Activated CD4-positive, alpha-beta memory T cell treated with anti-CD3 and anti-CD28 coated beads for 36 hours (primary cell): ENCODE measurements at regions not wholly inside any gene's neighbourhood (a gene's known extent, or its start where the extent isn't known, plus 50 kb on each side); places are given as distances from the start of the nearest gene placed in this dataset.
"Not testable (repeated sequence)": the region's sequence is repeated elsewhere in the genome, so short reads cannot be mapped to it uniquely, and the experiment has no call there.

Experiments
- CTCF ChIA-PET: fragments of 350-600 bp; sonication (Branson Sonifier 250); formaldehyde crosslinking; loops from one replicate; lab custom pipeline; 2021; ENCODE audit warnings: antibody characterized with exemption, inconsistent platforms; lab: Charles Lee
- POLR2A ChIA-PET: fragments of 350-600 bp; sonication (Branson Sonifier 250); formaldehyde crosslinking; loops from one replicate; lab custom pipeline; 2021; ENCODE audit warnings: antibody characterized with exemption; lab: Charles Lee
- DNase-seq: peaks from one replicate; pipeline ENCODE4 v3.0.0-alpha.2; 2020
- H3K27ac Mint-ChIP-seq: one replicate; pipeline ENCODE4 v1.8.0; 2021; ENCODE audit warnings: mixed read lengths
- H3K27me3 Mint-ChIP-seq: one replicate; pipeline ENCODE4 v1.8.0; 2021; ENCODE audit warnings: mixed read lengths
- H3K36me3 Mint-ChIP-seq: one replicate; pipeline ENCODE4 v1.8.0; 2021; ENCODE audit warnings: mixed read lengths
- H3K4me1 Mint-ChIP-seq: one replicate; pipeline ENCODE4 v1.8.0; 2021; ENCODE audit warnings: low read depth, mixed read lengths
- H3K4me3 Mint-ChIP-seq: one replicate; pipeline ENCODE4 v1.8.0; 2021; ENCODE audit warnings: mild to moderate bottlenecking, mixed read lengths
- H3K9me3 Mint-ChIP-seq: one replicate; pipeline ENCODE4 v1.8.0; 2021; ENCODE audit warnings: mixed read lengths
- intact Hi-C: fragments of 100-400 bp; cut with micrococcal nuclease; formaldehyde crosslinking; loops from one replicate; pipeline ENCODE4 v1.15.1; 2023

DNA sequence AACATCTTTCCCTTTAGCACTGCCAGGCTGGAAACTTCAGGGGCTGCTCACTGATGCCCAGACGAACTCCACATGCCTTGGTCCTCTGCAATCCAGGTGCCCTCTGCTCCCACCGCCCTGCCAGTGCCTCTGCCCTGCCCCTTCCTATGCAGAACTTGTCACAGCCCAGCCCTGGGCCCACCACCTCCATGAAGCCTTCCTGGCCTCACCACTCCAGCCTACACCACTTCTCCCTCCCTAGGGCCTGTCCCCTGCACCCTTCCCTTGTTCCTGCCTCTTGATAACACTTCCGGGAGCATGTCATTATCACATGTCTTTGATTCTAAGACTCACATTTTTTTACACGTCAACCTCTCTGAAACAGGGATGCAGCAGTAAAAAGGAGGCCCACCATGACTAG is 627.2 kb downstream of the UQCRFS1 start:
- Mint-ChIP-seq H3K36me3 (no peaks in the 10 kb centered on the region), H3K27me3 (no peaks in the 10 kb centered on the region), H3K27ac (no peak overlapping the region), H3K4me1 (no peaks in the 10 kb centered on the region), H3K9me3 (no peaks in the 10 kb centered on the region), H3K4me3 (no peak overlapping the region)
- POLR2A ChIA-PET: no interaction called here
- CTCF ChIA-PET: no interaction called here
- no peak for DNase-seq
- intact Hi-C loops: no loop called here

DNA sequence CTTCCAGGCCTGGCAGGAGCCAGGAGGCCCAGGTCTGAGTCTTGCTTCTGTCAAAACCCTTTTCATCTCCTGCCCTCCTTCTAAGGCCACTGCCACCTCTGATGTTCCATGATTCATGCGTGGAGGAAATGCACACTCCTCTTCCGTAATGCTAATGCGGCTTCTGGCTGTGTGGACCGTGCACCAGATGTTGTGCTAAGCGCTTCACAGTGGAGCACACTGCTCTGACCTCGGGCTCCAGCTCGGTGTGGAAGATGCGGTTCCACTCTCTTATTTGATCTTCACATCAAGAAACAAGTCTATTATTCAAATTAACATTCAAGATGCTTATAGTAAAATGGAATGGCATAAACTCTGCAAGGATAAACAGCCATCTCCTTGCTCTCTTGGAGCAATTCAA is 629.2 kb downstream of the UQCRFS1 start:
- ChIA-PET POLR2A (no interaction called here), CTCF (no interaction called here)
- H3K4me1 Mint-ChIP-seq: no peaks in the 10 kb centered on the region
- no peak overlapping the region for H3K4me3 Mint-ChIP-seq
- H3K9me3 Mint-ChIP-seq: no peaks in the 10 kb centered on the region
- H3K36me3 Mint-ChIP-seq: no peaks in the 10 kb centered on the region
- no peak for DNase-seq
- intact Hi-C loops: no loop called here
- no peak overlapping the region for H3K27ac Mint-ChIP-seq
- no peaks in the 10 kb centered on the region for H3K27me3 Mint-ChIP-seq

DNA sequence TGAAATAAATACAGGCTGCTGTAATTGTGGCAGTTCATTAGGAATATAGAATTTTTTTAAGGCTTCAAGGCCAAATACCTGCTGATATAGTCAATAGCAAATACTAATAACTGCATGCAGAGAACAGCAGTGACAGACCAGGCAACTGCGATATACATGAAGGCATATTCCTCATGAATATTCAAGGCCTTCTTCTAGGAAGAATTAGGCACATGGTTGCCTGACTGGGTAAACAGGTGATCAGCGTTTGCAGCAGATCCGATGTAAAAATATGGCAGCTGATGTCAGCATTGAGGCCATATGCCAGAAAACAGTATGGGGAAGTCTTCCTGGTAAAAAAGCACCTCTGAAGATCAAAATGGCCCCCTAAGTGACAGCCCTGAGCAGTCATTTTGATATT is 629.7 kb downstream of the UQCRFS1 start:
- H3K4me1 Mint-ChIP-seq: no peaks in the 10 kb centered on the region
- ChIA-PET POLR2A (no interaction called here), CTCF (no interaction called here)
- DNase-seq: no peak
- H3K27ac Mint-ChIP-seq: no peak overlapping the region
- H3K36me3 Mint-ChIP-seq: no peaks in the 10 kb centered on the region
- no peak overlapping the region for H3K4me3 Mint-ChIP-seq
- H3K9me3 Mint-ChIP-seq: no peaks in the 10 kb centered on the region
- intact Hi-C loops: no loop called here
- H3K27me3 Mint-ChIP-seq: no peaks in the 10 kb centered on the region

DNA sequence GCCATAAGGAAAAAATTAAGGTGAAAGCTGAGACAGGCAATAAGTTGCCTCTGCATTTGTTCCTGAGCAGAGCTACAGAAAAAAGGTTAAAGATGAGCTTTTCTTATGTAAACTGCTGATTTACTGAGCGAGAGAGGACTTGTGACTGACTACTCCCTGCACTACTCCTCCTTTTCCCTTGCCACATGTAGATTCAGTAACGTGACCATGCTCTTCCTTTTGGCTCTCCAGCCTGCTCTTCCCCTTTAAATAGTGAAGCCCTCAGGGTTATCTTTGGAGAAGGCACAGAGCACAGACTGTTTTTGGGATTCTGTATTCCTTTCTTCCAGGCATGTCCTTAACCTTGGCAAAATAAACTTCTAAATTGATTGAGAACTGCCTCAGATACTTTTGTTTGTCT is 630.2 kb downstream of the UQCRFS1 start:
- intact Hi-C loops: no loop called here
- CTCF ChIA-PET: no interaction called here
- no peaks in the 10 kb centered on the region for H3K36me3 Mint-ChIP-seq

DNA sequence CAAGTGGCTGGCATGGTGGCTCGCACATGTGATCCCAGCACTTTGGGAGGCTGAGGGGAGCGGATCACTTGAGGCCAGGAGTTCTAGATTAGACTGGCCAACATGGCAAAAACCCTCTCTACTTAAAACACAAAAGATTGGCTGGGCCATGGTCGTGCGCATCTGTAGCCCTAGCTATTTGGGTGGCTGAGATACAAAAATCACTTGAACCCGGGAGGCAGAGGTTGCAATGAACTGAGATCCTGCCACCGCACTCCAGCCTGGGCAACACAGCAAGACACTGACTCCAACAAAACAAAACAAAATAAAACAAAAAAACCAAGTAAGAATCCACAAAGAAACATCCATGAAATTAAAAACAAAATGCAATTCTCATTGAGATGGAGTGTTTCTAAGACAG is 630.6 kb downstream of the UQCRFS1 start:
- Mint-ChIP-seq H3K9me3 (no peaks in the 10 kb centered on the region), H3K4me3 (no peak overlapping the region), H3K4me1 (no peaks in the 10 kb centered on the region), H3K27ac (no peak overlapping the region), H3K27me3 (no peaks in the 10 kb centered on the region), H3K36me3 (no peaks in the 10 kb centered on the region)
- intact Hi-C loops: no loop called here
- no peak for DNase-seq
- ChIA-PET POLR2A (no interaction called here), CTCF (no interaction called here)

More for the DNA sequence above, 630.2 kb downstream of the UQCRFS1 start:
- no peak overlapping the region for H3K27ac Mint-ChIP-seq
- no peak for DNase-seq
- no peaks in the 10 kb centered on the region for H3K9me3 Mint-ChIP-seq
- no peaks in the 10 kb centered on the region for H3K4me1 Mint-ChIP-seq
- POLR2A ChIA-PET: no interaction called here
- no peaks in the 10 kb centered on the region for H3K27me3 Mint-ChIP-seq
- H3K4me3 Mint-ChIP-seq: no peak overlapping the region

DNA sequence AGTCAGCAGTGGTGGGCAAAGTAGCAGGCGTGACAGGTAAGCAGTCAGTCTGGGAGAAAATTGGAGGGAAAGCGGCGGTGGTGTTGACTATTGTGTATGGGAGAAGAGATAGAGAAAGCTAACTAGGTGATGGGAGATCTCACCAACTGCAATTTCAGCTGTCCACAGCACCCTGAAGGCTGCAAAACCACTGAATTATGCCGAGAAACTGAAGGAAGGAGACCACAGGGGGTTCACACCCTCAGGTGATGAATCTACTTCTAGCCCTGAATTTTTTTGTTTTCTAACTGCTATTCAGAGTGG is 631.5 kb downstream of the UQCRFS1 start:
- intact Hi-C loops: no loop called here
- H3K4me1 Mint-ChIP-seq: no peaks in the 10 kb centered on the region
- no peaks in the 10 kb centered on the region for H3K27me3 Mint-ChIP-seq
- POLR2A ChIA-PET: no interaction called here
- H3K9me3 Mint-ChIP-seq: no peaks in the 10 kb centered on the region
- H3K27ac Mint-ChIP-seq: no peak overlapping the region
- no peak for DNase-seq
- CTCF ChIA-PET: interaction anchor here (1.1 kb wide), 1 partner anchor 10 kb away, joined by 3 read pairs; no protein-coding TSS in a partner anchor
- H3K4me3 Mint-ChIP-seq: no peak overlapping the region
- no peaks in the 10 kb centered on the region for H3K36me3 Mint-ChIP-seq

DNA sequence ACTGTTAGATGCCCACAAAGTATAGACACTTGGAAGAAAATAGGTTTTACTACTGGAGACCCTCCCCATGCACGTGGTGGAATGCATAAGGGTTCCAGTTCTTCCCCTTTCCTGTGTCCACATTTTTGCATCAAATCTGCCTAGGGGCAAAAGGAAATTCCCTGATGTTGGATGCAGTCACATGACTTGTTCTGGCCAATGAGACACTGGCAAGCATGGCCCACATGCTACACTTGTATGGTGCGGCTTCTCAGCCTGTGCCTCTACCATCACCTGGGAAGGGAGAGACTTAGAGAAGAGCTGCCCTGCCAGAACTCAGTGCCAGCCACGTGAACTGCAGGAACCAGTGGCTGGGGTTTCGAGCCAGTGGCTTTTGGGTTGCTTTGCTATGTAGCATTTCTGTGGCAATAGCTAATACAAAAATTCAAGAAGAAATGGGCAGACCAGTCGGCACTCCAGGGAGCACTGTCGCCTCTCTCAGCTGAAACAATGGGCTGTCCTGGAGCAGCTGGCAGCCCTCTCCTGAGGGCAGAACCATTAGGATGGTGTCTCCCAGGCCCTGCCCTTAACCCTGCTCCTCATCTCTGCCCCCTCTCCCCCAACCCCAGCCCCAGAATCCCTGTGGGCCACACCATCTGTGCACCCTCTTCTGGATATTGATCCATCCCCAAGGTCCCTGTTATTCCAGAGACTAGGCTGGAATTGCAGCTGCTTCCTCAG is 634.0 kb downstream of the UQCRFS1 start:
- no peaks in the 10 kb centered on the region for H3K4me1 Mint-ChIP-seq
- CTCF ChIA-PET: no interaction called here
- no peak overlapping the region for H3K27ac Mint-ChIP-seq
- H3K9me3 Mint-ChIP-seq: peaks cover 6% of the 10 kb centered on the region
- H3K27me3 Mint-ChIP-seq: peaks cover 1% of the 10 kb centered on the region
- no peak for DNase-seq
- POLR2A ChIA-PET: no interaction called here
- H3K36me3 Mint-ChIP-seq: no peaks in the 10 kb centered on the region
- no peak overlapping the region for H3K4me3 Mint-ChIP-seq
- intact Hi-C loops: no loop called here

DNA sequence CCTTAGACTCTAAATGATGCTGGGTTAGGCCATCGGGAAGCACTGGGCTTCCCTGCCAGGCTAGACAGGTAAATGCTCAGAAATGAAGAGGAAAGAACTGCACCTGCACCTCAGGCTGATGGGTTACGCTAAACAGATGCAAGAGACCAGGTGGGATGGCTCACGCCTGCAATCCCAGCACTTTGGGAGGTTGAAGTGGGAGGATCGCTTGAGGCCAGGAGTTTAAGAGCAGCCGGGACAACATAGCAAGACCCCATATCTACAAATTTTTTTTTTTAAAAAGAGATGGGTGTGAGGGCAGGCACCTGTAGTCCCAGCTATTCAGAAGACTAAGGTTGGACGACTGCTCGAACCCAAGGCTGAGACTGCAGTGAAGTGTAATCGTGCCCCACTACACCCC is 634.7 kb downstream of the UQCRFS1 start:
- no peak overlapping the region for H3K4me3 Mint-ChIP-seq
- DNase-seq: no peak
- ChIA-PET POLR2A (no interaction called here), CTCF (interaction anchor here (0.9 kb wide), 1 partner anchor 56 kb away, joined by 3 read pairs; no protein-coding TSS in a partner anchor)
- no peak overlapping the region for H3K27ac Mint-ChIP-seq
- H3K36me3 Mint-ChIP-seq: no peaks in the 10 kb centered on the region
- peaks cover 6% of the 10 kb centered on the region for H3K9me3 Mint-ChIP-seq
- H3K27me3 Mint-ChIP-seq: peaks cover 1% of the 10 kb centered on the region
- intact Hi-C loops: no loop called here
- H3K4me1 Mint-ChIP-seq: no peaks in the 10 kb centered on the region

DNA sequence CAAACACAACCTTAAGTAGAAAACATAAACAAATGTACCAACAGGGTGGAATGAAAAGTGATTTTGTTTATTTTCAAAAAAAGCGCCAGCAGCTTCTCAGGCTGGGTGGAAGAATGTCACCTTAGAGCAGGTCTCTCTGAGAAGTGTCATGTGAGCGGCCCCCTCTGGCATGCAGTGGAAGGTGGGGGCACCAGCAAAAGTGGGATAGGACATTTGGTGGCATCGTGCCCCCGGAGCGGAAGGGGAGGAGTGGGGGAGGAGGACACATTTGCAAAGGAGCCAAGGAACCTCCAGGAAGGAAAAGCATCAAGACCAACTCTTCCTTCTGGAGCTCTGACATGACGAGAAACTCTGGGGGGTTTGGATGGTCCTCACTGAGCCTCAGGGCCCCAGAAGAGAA is 635.3 kb downstream of the UQCRFS1 start:
- Mint-ChIP-seq H3K36me3 (no peaks in the 10 kb centered on the region), H3K27ac (no peak overlapping the region), H3K9me3 (peaks cover 6% of the 10 kb centered on the region), H3K4me3 (no peak overlapping the region), H3K4me1 (no peaks in the 10 kb centered on the region), H3K27me3 (peaks cover 1% of the 10 kb centered on the region)
- intact Hi-C loops: no loop called here
- ChIA-PET CTCF (interaction anchor here (0.9 kb wide), 1 partner anchor 56 kb away, joined by 3 read pairs; no protein-coding TSS in a partner anchor), POLR2A (no interaction called here)
- no peak for DNase-seq

DNA sequence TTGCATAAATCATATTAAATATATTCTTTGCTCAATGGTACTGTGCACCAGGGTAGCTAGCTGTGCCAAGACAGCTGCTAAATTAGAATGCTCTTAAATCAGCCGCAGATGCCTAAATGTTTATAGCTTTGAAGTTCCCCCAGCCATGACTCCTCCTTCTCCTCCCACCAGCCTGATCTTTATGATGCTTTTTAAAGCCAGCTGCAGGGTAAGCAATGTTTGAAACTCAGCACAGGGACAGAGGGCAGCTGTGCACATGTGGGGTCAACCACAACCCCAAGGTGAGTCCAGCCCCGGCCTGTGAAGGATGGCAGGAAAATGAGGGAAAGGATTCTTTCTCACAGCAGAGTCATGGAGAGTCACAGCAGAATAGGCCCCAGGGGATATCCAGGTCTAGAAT is 635.7 kb downstream of the UQCRFS1 start:
- Mint-ChIP-seq H3K4me1 (no peaks in the 10 kb centered on the region), H3K4me3 (no peak overlapping the region), H3K27ac (no peak overlapping the region), H3K27me3 (peaks cover 1% of the 10 kb centered on the region), H3K36me3 (no peaks in the 10 kb centered on the region), H3K9me3 (peaks cover 6% of the 10 kb centered on the region)
- no peak for DNase-seq
- ChIA-PET CTCF (interaction anchor here (0.7 to 0.9 kb wide), 2 partner anchors 12 to 57 kb away, joined by 3 read pairs; no protein-coding TSS in a partner anchor), POLR2A (no interaction called here)
- intact Hi-C loops: no loop called here

DNA sequence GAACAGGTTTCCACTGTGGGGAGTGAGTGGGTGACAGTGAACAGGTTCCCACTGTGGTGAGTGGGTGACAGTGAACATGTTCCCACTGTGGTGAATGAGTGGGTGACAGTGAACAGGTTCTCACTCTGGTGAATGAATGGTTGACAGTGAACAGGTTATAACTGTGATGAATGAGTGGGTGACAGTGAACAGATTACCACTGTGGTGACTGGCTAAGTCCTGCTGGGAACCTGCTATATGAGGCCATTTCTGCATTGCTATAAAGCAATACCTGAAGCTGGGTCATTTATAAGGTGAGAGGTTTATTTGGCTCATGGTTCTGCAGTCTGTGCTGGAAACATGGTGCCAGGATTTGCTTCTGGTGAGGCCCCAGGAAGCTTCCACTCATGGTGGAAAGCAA is 637.1 kb downstream of the UQCRFS1 start:
- H3K9me3 Mint-ChIP-seq: peaks cover 6% of the 10 kb centered on the region
- intact Hi-C loops: no loop called here
- no peaks in the 10 kb centered on the region for H3K4me1 Mint-ChIP-seq
- ChIA-PET POLR2A (no interaction called here), CTCF (no interaction called here)
- peaks cover 1% of the 10 kb centered on the region for H3K27me3 Mint-ChIP-seq
- H3K27ac Mint-ChIP-seq: no peak overlapping the region
- H3K4me3 Mint-ChIP-seq: no peak overlapping the region
- DNase-seq: no peak
- H3K36me3 Mint-ChIP-seq: no peaks in the 10 kb centered on the region

DNA sequence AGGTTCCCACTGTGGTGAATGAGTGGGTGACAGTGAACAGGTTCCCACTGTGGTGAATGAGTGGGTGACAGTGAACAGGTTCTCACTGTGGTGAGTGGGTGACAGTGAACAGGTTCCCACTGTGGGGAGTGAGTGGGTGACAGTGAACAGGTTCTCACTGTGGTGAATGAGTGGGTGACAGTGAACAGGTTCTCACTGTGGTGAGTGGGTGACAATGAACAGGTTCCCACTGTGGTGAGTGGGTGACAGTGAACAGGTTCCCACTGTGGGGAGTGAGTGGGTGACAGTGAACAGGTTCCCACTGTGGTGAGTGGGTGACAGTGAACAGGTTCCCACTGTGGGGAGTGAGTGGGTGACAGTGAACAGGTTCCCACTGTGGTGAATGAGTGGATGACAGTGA is 637.6 kb downstream of the UQCRFS1 start:
- H3K27ac Mint-ChIP-seq, H3K4me3 Mint-ChIP-seq, CTCF ChIA-PET, DNase-seq, POLR2A ChIA-PET, H3K9me3 Mint-ChIP-seq, H3K4me1 Mint-ChIP-seq, H3K36me3 Mint-ChIP-seq, intact Hi-C loops, H3K27me3 Mint-ChIP-seq: not testable (repeated sequence)

DNA sequence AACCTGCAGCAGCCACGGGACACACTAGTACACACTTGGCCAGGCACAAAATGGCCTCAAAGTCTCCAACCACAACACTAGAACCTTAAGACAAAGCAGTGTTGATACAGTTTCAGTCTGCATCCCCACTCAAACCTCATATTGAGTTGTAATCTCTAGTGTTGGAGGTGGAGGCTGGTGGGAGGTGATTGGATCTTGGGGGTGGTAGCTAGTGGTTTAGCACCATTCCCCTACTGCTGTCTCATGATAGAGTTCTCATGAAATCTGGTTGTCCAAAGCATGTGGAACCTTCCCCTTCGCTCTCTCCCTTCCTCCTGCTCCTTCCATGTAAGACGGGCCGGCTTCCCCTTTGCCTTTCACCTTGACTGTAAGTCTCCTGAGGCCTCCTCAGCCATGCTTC is 638.7 kb downstream of the UQCRFS1 start:
- Mint-ChIP-seq H3K36me3 (no peaks in the 10 kb centered on the region), H3K9me3 (peaks cover 6% of the 10 kb centered on the region), H3K4me1 (no peaks in the 10 kb centered on the region), H3K27ac (no peak overlapping the region), H3K4me3 (no peak overlapping the region), H3K27me3 (peaks cover 1% of the 10 kb centered on the region)
- no peak for DNase-seq
- ChIA-PET POLR2A (no interaction called here), CTCF (no interaction called here)
- intact Hi-C loops: no loop called here
